Kasumi-1 (cell line): ENCODE measurements at regions not wholly inside any gene's neighbourhood (a gene's known extent, or its start where the extent isn't known, plus 50 kb on each side); places are given as distances from the start of the nearest gene placed in this dataset.
"Not testable (repeated sequence)": the region's sequence is repeated elsewhere in the genome, so short reads cannot be mapped to it uniquely, and the experiment has no call there.

Source experiments
- DNase-seq, 2 experiments: peaks; one replicate each; lab custom pipeline; 2025; lab: John Stamatoyannopoulos, UW

GRCh38 chr7:94173436-94173835, 169.3 kb upstream of the BET1 start:
- no peak for DNase-seq

- DNase-seq = no peak
Measured at GRCh38 chr7:94174375-94174774, 170.2 kb upstream of the BET1 start.

GRCh38 chr7:94174956-94175355, 170.8 kb upstream of the BET1 start:
- no peak for DNase-seq

GRCh38 chr7:94176694-94177200, 172.6 kb upstream of the BET1 start:
- no peak for DNase-seq

GRCh38 chr7:94177441-94177840, 173.3 kb upstream of the BET1 start:
- no peak for DNase-seq

- DNase-seq = no peak
Measured at GRCh38 chr7:94178230-94178629, 174.1 kb upstream of the BET1 start.

- DNase-seq = no peak
Measured at GRCh38 chr7:94179466-94179865, 175.3 kb upstream of the BET1 start.

- DNase-seq = no peak
Measured at GRCh38 chr7:94182066-94182465, 177.9 kb upstream of the BET1 start.

GRCh38 chr7:94182721-94183120, 178.6 kb upstream of the BET1 start:
- DNase-seq = no peak

GRCh38 chr7:94183289-94183749, 179.2 kb upstream of the BET1 start:
- no peak for DNase-seq

- DNase-seq = no peak
Measured at GRCh38 chr7:94183891-94184290, 179.7 kb upstream of the BET1 start.

- no peak for DNase-seq
Measured at GRCh38 chr7:94188350-94188749, 184.2 kb upstream of the BET1 start.

GRCh38 chr7:94190599-94191061, 186.5 kb upstream of the BET1 start:
- no peak for DNase-seq

- DNase-seq = not testable (repeated sequence)
Measured at GRCh38 chr7:94194426-94194825, 190.3 kb upstream of the BET1 start.

GRCh38 chr7:94195201-94195600, 191.0 kb upstream of the BET1 start:
- DNase-seq = no peak

- no peak for DNase-seq
Measured at GRCh38 chr7:94195813-94196212, 191.7 kb upstream of the BET1 start.

GRCh38 chr7:94205529-94205928, 189.2 kb upstream of the COL1A2 start:
- DNase-seq = no peak

GRCh38 chr7:94206295-94206694, 188.4 kb upstream of the COL1A2 start:
- no peak for DNase-seq

- no peak for DNase-seq
Measured at GRCh38 chr7:94212160-94212559, 182.5 kb upstream of the COL1A2 start.

GRCh38 chr7:94216944-94217461, 177.7 kb upstream of the COL1A2 start:
- no peak for DNase-seq

GRCh38 chr7:94217766-94218165, 176.9 kb upstream of the COL1A2 start:
- DNase-seq = no peak

GRCh38 chr7:94222516-94222915, 172.2 kb upstream of the COL1A2 start:
- DNase-seq = no peak

- no peak for DNase-seq
Measured at GRCh38 chr7:94223375-94224084, 171.2 kb upstream of the COL1A2 start.

- no peak for DNase-seq
Measured at GRCh38 chr7:94228223-94228622, 166.5 kb upstream of the COL1A2 start.
